ENCODE measurements at regions not wholly inside any gene's neighbourhood (a gene's known extent, or its start where the extent isn't known, plus 50 kb on each side); places are given as distances from the start of the nearest gene placed in this dataset.

GRCh38 chr20:43844778-43845614 is 69.7 kb upstream of the TOX2 start:
- H3K36me3 Mint-ChIP-seq (ENCODE audit: low read depth), result no peaks in the 10 kb centered on the region
- TF ChIP-seq, protein P1, sequence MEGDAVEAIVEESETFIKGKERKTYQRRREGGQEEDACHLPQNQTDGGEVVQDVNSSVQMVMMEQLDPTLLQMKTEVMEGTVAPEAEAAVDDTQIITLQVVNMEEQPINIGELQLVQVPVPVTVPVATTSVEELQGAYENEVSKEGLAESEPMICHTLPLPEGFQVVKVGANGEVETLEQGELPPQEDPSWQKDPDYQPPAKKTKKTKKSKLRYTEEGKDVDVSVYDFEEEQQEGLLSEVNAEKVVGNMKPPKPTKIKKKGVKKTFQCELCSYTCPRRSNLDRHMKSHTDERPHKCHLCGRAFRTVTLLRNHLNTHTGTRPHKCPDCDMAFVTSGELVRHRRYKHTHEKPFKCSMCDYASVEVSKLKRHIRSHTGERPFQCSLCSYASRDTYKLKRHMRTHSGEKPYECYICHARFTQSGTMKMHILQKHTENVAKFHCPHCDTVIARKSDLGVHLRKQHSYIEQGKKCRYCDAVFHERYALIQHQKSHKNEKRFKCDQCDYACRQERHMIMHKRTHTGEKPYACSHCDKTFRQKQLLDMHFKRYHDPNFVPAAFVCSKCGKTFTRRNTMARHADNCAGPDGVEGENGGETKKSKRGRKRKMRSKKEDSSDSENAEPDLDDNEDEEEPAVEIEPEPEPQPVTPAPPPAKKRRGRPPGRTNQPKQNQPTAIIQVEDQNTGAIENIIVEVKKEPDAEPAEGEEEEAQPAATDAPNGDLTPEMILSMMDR (IDR thresholded peaks at IDR 0.05), result no peak
- no peak overlapping the region for H3K27ac Mint-ChIP-seq
- no peak overlapping the region for H3K4me3 Mint-ChIP-seq
- H3K4me1 Mint-ChIP-seq, result peaks cover 8% of the 10 kb centered on the region
- no peaks in the 10 kb centered on the region for H3K9me3 Mint-ChIP-seq
- DNase-seq, result no peak
- peaks cover 8% of the 10 kb centered on the region for H3K27me3 Mint-ChIP-seq (ENCODE audit: low read depth, poor library complexity)

GRCh38 chr20:43843965-43844660 is 70.5 kb upstream of the TOX2 start:
- no peak overlapping the region for H3K27ac Mint-ChIP-seq
- DNase-seq, result no peak
- peaks cover 8% of the 10 kb centered on the region for H3K27me3 Mint-ChIP-seq (ENCODE audit: low read depth, poor library complexity)
- no peaks in the 10 kb centered on the region for H3K4me1 Mint-ChIP-seq
- H3K4me3 Mint-ChIP-seq, result no peak overlapping the region
- no peaks in the 10 kb centered on the region for H3K36me3 Mint-ChIP-seq (ENCODE audit: low read depth)
- TF ChIP-seq, protein P1 (IDR thresholded peaks at IDR 0.05), result no peak
- H3K9me3 Mint-ChIP-seq, result no peaks in the 10 kb centered on the region

DNA sequence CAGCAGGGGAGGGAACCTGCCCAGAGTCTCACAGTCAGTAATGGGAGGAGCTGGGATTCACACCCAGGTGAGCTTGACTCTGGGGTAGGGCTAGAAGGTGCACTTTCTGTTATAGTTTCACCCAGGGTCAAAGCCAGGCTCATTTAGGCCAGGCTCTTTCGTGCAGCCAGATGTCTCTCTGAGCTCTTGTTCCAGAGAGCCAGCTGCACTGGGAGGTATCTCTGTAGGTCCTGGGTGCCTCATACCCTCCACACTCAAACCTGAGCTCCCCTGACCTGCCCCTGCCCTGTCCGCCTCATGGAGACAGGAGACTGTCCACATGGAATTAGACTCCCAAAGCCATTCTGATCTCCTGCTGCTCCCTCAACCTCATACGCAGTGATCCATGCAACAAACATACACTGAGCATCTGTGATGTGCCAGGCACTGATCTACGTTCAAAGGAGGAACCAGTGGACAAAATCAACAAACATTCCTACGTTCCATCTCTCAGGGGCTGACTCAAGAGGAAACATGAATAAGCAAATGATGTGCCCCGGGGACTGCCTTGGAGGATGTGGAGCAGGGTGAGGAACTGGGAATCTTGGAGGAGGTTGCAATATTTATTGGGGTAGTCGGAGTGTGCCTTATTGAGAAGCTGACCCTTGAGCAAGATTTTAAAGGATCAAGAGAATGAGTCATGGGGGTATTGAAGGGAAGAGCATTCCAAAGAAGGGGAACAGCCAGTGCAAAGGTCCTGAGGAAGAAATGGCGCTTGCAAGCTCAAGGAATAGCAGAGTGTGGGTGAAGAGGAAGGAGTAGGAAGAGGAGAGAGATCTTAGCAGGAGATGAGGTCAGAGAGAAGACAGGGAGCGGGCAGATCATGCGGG is 71.3 kb upstream of the TOX2 start:
- peak overlapping the region; percentile 59 for H3K27ac Mint-ChIP-seq
- TF ChIP-seq, protein P1 (IDR thresholded peaks at IDR 0.05), result no peak
- H3K36me3 Mint-ChIP-seq (ENCODE audit: low read depth), result no peaks in the 10 kb centered on the region
- H3K27me3 Mint-ChIP-seq (ENCODE audit: low read depth, poor library complexity), result peaks cover 8% of the 10 kb centered on the region
- no peaks in the 10 kb centered on the region for H3K4me1 Mint-ChIP-seq
- H3K4me3 Mint-ChIP-seq, result no peak overlapping the region
- no peaks in the 10 kb centered on the region for H3K9me3 Mint-ChIP-seq
- no peak for DNase-seq

- TF ChIP-seq, protein P1 (IDR thresholded peaks at IDR 0.05), result no peak
- Mint-ChIP-seq H3K27ac (peak overlapping the region; percentile 59), H3K9me3 (no peaks in the 10 kb centered on the region), H3K4me3 (no peak overlapping the region), H3K4me1 (no peaks in the 10 kb centered on the region), H3K27me3 (ENCODE audit: low read depth, poor library complexity) (peaks cover 5% of the 10 kb centered on the region), H3K36me3 (ENCODE audit: low read depth) (no peaks in the 10 kb centered on the region)
- no peak for DNase-seq
These were observed 72.3 kb upstream of the TOX2 start for GRCh38 chr20:43842126-43843020.

- no peaks in the 10 kb centered on the region for H3K9me3 Mint-ChIP-seq
- no peak for DNase-seq
- H3K4me1 Mint-ChIP-seq, result no peaks in the 10 kb centered on the region
These were observed 74.1 kb upstream of the TOX2 start for GRCh38 chr20:43840382-43841070.

More at GRCh38 chr20:43840382-43841070, 74.1 kb upstream of the TOX2 start:
- TF ChIP-seq, protein P1 (IDR thresholded peaks at IDR 0.05), result no peak
- peaks cover 5% of the 10 kb centered on the region for H3K27me3 Mint-ChIP-seq (ENCODE audit: low read depth, poor library complexity)
- no peak overlapping the region for H3K27ac Mint-ChIP-seq
- no peaks in the 10 kb centered on the region for H3K36me3 Mint-ChIP-seq (ENCODE audit: low read depth)
- no peak overlapping the region for H3K4me3 Mint-ChIP-seq

Data from nephron progenitor cell (in vitro differentiated cells).